ENCODE measurements at regions not wholly inside any gene's neighbourhood (a gene's known extent, or its start where the extent isn't known, plus 50 kb on each side); places are given as distances from the start of the nearest gene placed in this dataset.

GRCh38 chr14:101370593-101371569 lies 190.4 kb upstream of the DIO3 start:
- no peak for DNase-seq (ENCODE audit: low spot score)

- DNase-seq (ENCODE audit: low spot score), result no peak
Measured at GRCh38 chr14:101371799-101372793, 189.2 kb upstream of the DIO3 start.

GRCh38 chr14:101372894-101373620 lies 188.2 kb upstream of the DIO3 start:
- no peak for DNase-seq (ENCODE audit: low spot score)

GRCh38 chr14:101373690-101374295 lies 187.5 kb upstream of the DIO3 start:
- DNase-seq (ENCODE audit: low spot score), result no peak

- no peak for DNase-seq (ENCODE audit: low spot score)
Measured at GRCh38 chr14:101374373-101375338, 186.6 kb upstream of the DIO3 start.

GRCh38 chr14:101377069-101377468 lies 184.2 kb upstream of the DIO3 start:
- DNase-seq (ENCODE audit: low spot score), result no peak

- DNase-seq (ENCODE audit: low spot score), result no peak
Measured at GRCh38 chr14:101379842-101380241, 181.5 kb upstream of the DIO3 start.

GRCh38 chr14:101380512-101380911 lies 180.8 kb upstream of the DIO3 start:
- no peak for DNase-seq (ENCODE audit: low spot score)

GRCh38 chr14:101380940-101381339 lies 180.4 kb upstream of the DIO3 start:
- DNase-seq (ENCODE audit: low spot score), result no peak

GRCh38 chr14:101383737-101384338 lies 177.5 kb upstream of the DIO3 start:
- DNase-seq (ENCODE audit: low spot score), result no peak

- no peak for DNase-seq (ENCODE audit: low spot score)
Measured at GRCh38 chr14:101394374-101394773, 166.9 kb upstream of the DIO3 start.

- no peak for DNase-seq (ENCODE audit: low spot score)
Measured at GRCh38 chr14:101395779-101396178, 165.5 kb upstream of the DIO3 start.

GRCh38 chr14:101397206-101397605 lies 164.1 kb upstream of the DIO3 start:
- no peak for DNase-seq (ENCODE audit: low spot score)

GRCh38 chr14:101398011-101398410 lies 163.3 kb upstream of the DIO3 start:
- DNase-seq (ENCODE audit: low spot score), result no peak

GRCh38 chr14:101399737-101400517 lies 161.4 kb upstream of the DIO3 start:
- no peak for DNase-seq (ENCODE audit: low spot score)

GRCh38 chr14:101400830-101401229 lies 160.5 kb upstream of the DIO3 start:
- DNase-seq (ENCODE audit: low spot score), result no peak

GRCh38 chr14:101402936-101403660 lies 158.2 kb upstream of the DIO3 start:
- no peak for DNase-seq (ENCODE audit: low spot score)

GRCh38 chr14:101404426-101405170 lies 156.7 kb upstream of the DIO3 start:
- DNase-seq (ENCODE audit: low spot score), result no peak

Measured in hematopoietic multipotent progenitor cell treated with erythropoietin and hydrocortisone succinate and interleukin-3 and kit ligand, for 17 days (in vitro differentiated cells).